ENCODE measurements at regions not wholly inside any gene's neighbourhood (a gene's known extent, or its start where the extent isn't known, plus 50 kb on each side); places are given as distances from the start of the nearest gene placed in this dataset.

- TF ChIP-seq GATA2 (IDR thresholded peaks at IDR 0.05; ENCODE audit: low read depth, low read length) (no peak), GATA3 (IDR thresholded peaks at IDR 0.05; ENCODE audit: low read depth, low read length) (no peak)
Measured at GRCh38 chr12:90067791-90068190, 359.2 kb upstream of the ATP2B1 start.

Data from SH-SY5Y (cell line).